NCI-H460 (cell line): ENCODE measurements at regions not wholly inside any gene's neighbourhood (a gene's known extent, or its start where the extent isn't known, plus 50 kb on each side); places are given as distances from the start of the nearest gene placed in this dataset.
"Not testable (repeated sequence)": the region's sequence is repeated elsewhere in the genome, so short reads cannot be mapped to it uniquely, and the experiment has no call there.

Source experiments
- DNase-seq: peaks from one replicate; pipeline ENCODE4 v3.0.0-alpha.2; 2016; ENCODE audit warnings: low read depth; ENCODE audit errors: extremely low read depth

- DNase-seq = no peak
Observed at GRCh38 chr6:67184405-67184804, 1450.7 kb upstream of the ADGRB3 start.

- DNase-seq = no peak
Observed at GRCh38 chr6:67175101-67175500, 1460.0 kb upstream of the ADGRB3 start.

GRCh38 chr6:67165606-67166005 lies 1458.6 kb upstream of the EYS start:
- DNase-seq = no peak

- no peak for DNase-seq
Observed at GRCh38 chr6:67160820-67161219, 1453.8 kb upstream of the EYS start.

GRCh38 chr6:67141005-67141404 lies 1434.0 kb upstream of the EYS start:
- no peak for DNase-seq

- DNase-seq = no peak
Observed at GRCh38 chr6:67133973-67134372, 1426.9 kb upstream of the EYS start.

GRCh38 chr6:67131827-67132226 lies 1424.8 kb upstream of the EYS start:
- no peak for DNase-seq

GRCh38 chr6:67129780-67130179 lies 1422.8 kb upstream of the EYS start:
- no peak for DNase-seq

GRCh38 chr6:67127041-67127440 lies 1420.0 kb upstream of the EYS start:
- no peak for DNase-seq

GRCh38 chr6:67121115-67121514 lies 1414.1 kb upstream of the EYS start:
- DNase-seq = no peak

- no peak for DNase-seq
Observed at GRCh38 chr6:67112120-67112519, 1405.1 kb upstream of the EYS start.

- DNase-seq = no peak
Observed at GRCh38 chr6:67102743-67103142, 1395.7 kb upstream of the EYS start.

- DNase-seq = not testable (repeated sequence)
Observed at GRCh38 chr6:67095618-67096226, 1388.7 kb upstream of the EYS start.

GRCh38 chr6:67094431-67094946 lies 1387.5 kb upstream of the EYS start:
- DNase-seq = no peak

GRCh38 chr6:67073938-67074337 lies 1366.9 kb upstream of the EYS start:
- DNase-seq = no peak

GRCh38 chr6:67068781-67069180 lies 1361.8 kb upstream of the EYS start:
- no peak for DNase-seq

- no peak for DNase-seq
Observed at GRCh38 chr6:67064323-67064722, 1357.3 kb upstream of the EYS start.

GRCh38 chr6:67047996-67048395 lies 1341.0 kb upstream of the EYS start:
- no peak for DNase-seq

- no peak for DNase-seq
Observed at GRCh38 chr6:67045076-67045475, 1338.0 kb upstream of the EYS start.

- no peak for DNase-seq
Observed at GRCh38 chr6:67031451-67031850, 1324.4 kb upstream of the EYS start.

- DNase-seq = no peak
Observed at GRCh38 chr6:67030861-67031260, 1323.8 kb upstream of the EYS start.

- DNase-seq = no peak
Observed at GRCh38 chr6:67016921-67017460, 1310.0 kb upstream of the EYS start.

GRCh38 chr6:67011441-67011840 lies 1304.4 kb upstream of the EYS start:
- DNase-seq = no peak
